ENCODE measurements at regions not wholly inside any gene's neighbourhood (a gene's known extent, or its start where the extent isn't known, plus 50 kb on each side); places are given as distances from the start of the nearest gene placed in this dataset.

GRCh38 chr5:164721656-164722055 is 1216.2 kb downstream of the MAT2B start:
- Histone ChIP-seq H3K27me3 (ENCODE audit: control insufficient read depth in 2 of 2, insufficient read depth in 2 of 2, low read length in 2 of 2) (no peaks in the 10 kb centered on the region), H3K27ac (ENCODE audit: insufficient read depth, low read depth, low read length) (no peak overlapping the region), H3K9me1 (replicated peaks; ENCODE audit: control insufficient read depth, extremely low read depth, insufficient read depth, low read length) (no peaks in the 10 kb centered on the region), H3K36me3 (ENCODE audit: control insufficient read depth in 2 of 2, extremely low read depth in 1 of 2, insufficient read depth in 2 of 2, low read length in 2 of 2) (no peaks in the 10 kb centered on the region), H3K4me3 (replicated peaks in 1 of 3; ENCODE audit: insufficient read depth in 1 of 3, low read depth in 1 of 3, low read length in 3 of 3) (no peak overlapping the region), H3K79me2 (ENCODE audit: control insufficient read depth, insufficient read depth, low read length) (no peaks in the 10 kb centered on the region), H3K9ac (replicated peaks; ENCODE audit: extremely low read depth, insufficient read depth, low read length) (no peak overlapping the region), H4K20me1 (replicated peaks; ENCODE audit: control insufficient read depth, extremely low read depth, insufficient read depth, low read length) (no peaks in the 10 kb centered on the region), H3K4me1 (ENCODE audit: control insufficient read depth, extremely low read depth, insufficient read depth, low read length) (no peaks in the 10 kb centered on the region), H2AFZ (ENCODE audit: low read depth, low read length) (no peak overlapping the region), H3K9me3 (replicated peaks; ENCODE audit: control insufficient read depth, insufficient read depth, low read length) (no peaks in the 10 kb centered on the region), H3K4me2 (ENCODE audit: insufficient read depth, low read length) (no peak overlapping the region)
- ChIA-PET POLR2A (no interaction called here), CTCF (no interaction called here)
- intact Hi-C loops (cut with micrococcal nuclease) (no loop called here), dilution Hi-C loops (cut with MboI; ENCODE audit: extremely low pct_ligation_motif_present, low sequenced_read_pairs) (no loop called here)
- no TSS peak for BruUV-seq (replicated peaks)
- FAIRE-seq (no peak), DNase-seq (ENCODE audit: low read depth, low spot score) (no peak)
- TF ChIP-seq JUN (IDR thresholded peaks at IDR 0.05; ENCODE audit: borderline replicate concordance, insufficient read depth, insufficient read length, low read depth) (no peak), POLR2A (IDR thresholded peaks at IDR 0.05; ENCODE audit: low read depth, low read length) (no peak), MAX (IDR thresholded peaks at IDR 0.05; ENCODE audit: insufficient read depth, insufficient read length) (no peak), EZH2 (IDR thresholded peaks at IDR 0.05; ENCODE audit: borderline replicate concordance, low read depth, low read length, severe bottlenecking) (no peak), FOS (IDR thresholded peaks at IDR 0.05; ENCODE audit: borderline replicate concordance, insufficient read depth, low read length) (no peak), POLR2AphosphoS5 (IDR thresholded peaks at IDR 0.05; ENCODE audit: insufficient read depth, low read depth, low read length) (no peak), MYC (IDR thresholded peaks at IDR 0.05; ENCODE audit: low read depth, low read length) (no peak), GATA2 (IDR thresholded peaks at IDR 0.05; ENCODE audit: insufficient read depth, insufficient read length, low read depth, low read length) (no peak)
- TF ChIP-seq, protein P1, sequence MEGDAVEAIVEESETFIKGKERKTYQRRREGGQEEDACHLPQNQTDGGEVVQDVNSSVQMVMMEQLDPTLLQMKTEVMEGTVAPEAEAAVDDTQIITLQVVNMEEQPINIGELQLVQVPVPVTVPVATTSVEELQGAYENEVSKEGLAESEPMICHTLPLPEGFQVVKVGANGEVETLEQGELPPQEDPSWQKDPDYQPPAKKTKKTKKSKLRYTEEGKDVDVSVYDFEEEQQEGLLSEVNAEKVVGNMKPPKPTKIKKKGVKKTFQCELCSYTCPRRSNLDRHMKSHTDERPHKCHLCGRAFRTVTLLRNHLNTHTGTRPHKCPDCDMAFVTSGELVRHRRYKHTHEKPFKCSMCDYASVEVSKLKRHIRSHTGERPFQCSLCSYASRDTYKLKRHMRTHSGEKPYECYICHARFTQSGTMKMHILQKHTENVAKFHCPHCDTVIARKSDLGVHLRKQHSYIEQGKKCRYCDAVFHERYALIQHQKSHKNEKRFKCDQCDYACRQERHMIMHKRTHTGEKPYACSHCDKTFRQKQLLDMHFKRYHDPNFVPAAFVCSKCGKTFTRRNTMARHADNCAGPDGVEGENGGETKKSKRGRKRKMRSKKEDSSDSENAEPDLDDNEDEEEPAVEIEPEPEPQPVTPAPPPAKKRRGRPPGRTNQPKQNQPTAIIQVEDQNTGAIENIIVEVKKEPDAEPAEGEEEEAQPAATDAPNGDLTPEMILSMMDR (IDR thresholded peaks at IDR 0.05; ENCODE audit: extremely low read depth in 1 of 2, insufficient read depth in 1 of 2, low read depth in 1 of 2, low read length in 2 of 2): no peak

Measured in endothelial cell of umbilical vein (primary cell).